HepG2 (cell line): ENCODE measurements at regions not wholly inside any gene's neighbourhood (a gene's known extent, or its start where the extent isn't known, plus 50 kb on each side); places are given as distances from the start of the nearest gene placed in this dataset.

Source experiments
- ATAC-seq: fragments of 200-7000 bp; cut with Tn5 transposase; 3 replicates; pipeline ENCODE4 v1.9.1; 2020; ENCODE audit warnings: mild to moderate bottlenecking, moderate library complexity
- BruUV-seq: library from RNA; stranded (reverse); fragments of 400-500 nt; replicated peaks from 2 replicates; lab custom pipeline; 2021; lab: Mats Ljungman, UMichigan
- CTCF ChIA-PET: fragments of 300-600 bp; formaldehyde crosslinking; extraction: SDS; loops from one replicate; lab custom pipeline; 2021; ENCODE audit warnings: low total read pairs, inconsistent platforms, low intra/inter-chr PET ratio; lab: Yijun Ruan, JAX
- POLR2A ChIA-PET: fragments of 350-600 bp; sonication (Branson Sonifier 250); formaldehyde crosslinking; loops from one replicate; lab custom pipeline; 2020; ENCODE audit warnings: antibody characterized with exemption, inconsistent platforms; lab: Yijun Ruan, JAX
- DNase-seq: peaks from one replicate; pipeline ENCODE4 v3.0.0-alpha.2; 2015; ENCODE audit warnings: low spot score
- FAIRE-seq: peaks from 3 replicates; lab custom pipeline; 2011; peaks lifted over from hg19 to GRCh38; lab: Jason Lieb, UNC
- H2AFZ ChIP-seq: one replicate; pipeline ENCODE4 v1.6.1; 2011; ENCODE audit warnings: low read length, inconsistent platforms
- H3K27ac ChIP-seq: fragments of 300-600 bp; 3 replicates; pipeline ENCODE4 v1.8.0; 2011; ENCODE audit warnings: mixed run types, mild to moderate bottlenecking, mixed read lengths, low read length, inconsistent platforms; ENCODE audit not compliant: insufficient read depth; ENCODE audit errors: extremely low read length
- H3K27me3 ChIP-seq, 2 experiments: fragments of 200-600 bp in 1 of 2; 2 replicates in 1 of 2; 3 replicates in 1 of 2; pipeline versions ENCODE4 v1.6.0 to v1.8.0; 2011; ENCODE audit warnings: low read length in 2 of 2, mild to moderate bottlenecking in 2 of 2, moderate library complexity in 2 of 2, inconsistent platforms in 1 of 2; ENCODE audit not compliant: insufficient read depth in 2 of 2, control insufficient read depth in 1 of 2
- H3K36me3 ChIP-seq, 2 experiments: fragments of 200-600 bp in 1 of 2; replicated peaks in 1 of 2; 2 replicates in 1 of 2; 3 replicates in 1 of 2; pipeline versions ENCODE4 v1.5.1 to v1.8.0; 2011; ENCODE audit warnings: low read length in 2 of 2, inconsistent platforms in 1 of 2; ENCODE audit not compliant: insufficient read depth in 2 of 2, control insufficient read depth in 1 of 2
- H3K4me1 ChIP-seq: 2 replicates; pipeline ENCODE4 v1.5.1; 2012; ENCODE audit warnings: low read length, inconsistent platforms; ENCODE audit not compliant: insufficient read depth
- H3K4me2 ChIP-seq: 2 replicates; pipeline ENCODE4 v1.6.0; 2011; ENCODE audit warnings: low read depth, low read length, inconsistent platforms
- H3K4me3 ChIP-seq, 3 experiments: fragments of 200-600 bp in 1 of 3; sonication (generic), shearing (Covaris generic) in 1 of 3; replicated peaks in 1 of 3; 2 replicates each; pipeline ENCODE4 v1.5.1; 2011 to 2016; ENCODE audit warnings: low read length in 3 of 3, inconsistent platforms in 2 of 3, low read depth in 2 of 3, mild to moderate bottlenecking in 2 of 3, control low read depth in 1 of 3, mixed read lengths in 1 of 3; ENCODE audit not compliant: insufficient read depth in 1 of 3
- H3K79me2 ChIP-seq: one replicate; pipeline ENCODE4 v1.6.1; 2011; ENCODE audit warnings: low read length, inconsistent platforms; ENCODE audit not compliant: insufficient read depth
- H3K9ac ChIP-seq: 2 replicates; pipeline ENCODE4 v1.6.0; 2011; ENCODE audit warnings: mild to moderate bottlenecking, low read depth, low read length, inconsistent platforms; ENCODE audit not compliant: insufficient read depth
- H3K9me3 ChIP-seq: 2 replicates; pipeline ENCODE4 v1.5.1; 2012; ENCODE audit warnings: mild to moderate bottlenecking, low read length
- H4K20me1 ChIP-seq: 2 replicates; pipeline ENCODE4 v1.6.0; 2011; ENCODE audit warnings: inconsistent platforms, mild to moderate bottlenecking, low read length, moderate library complexity; ENCODE audit not compliant: insufficient read depth
- MIXL1 ChIP-seq: IDR thresholded peaks from 2 replicates; pipeline ENCODE4 v1.6.1; 2016
- ZNF317 ChIP-seq: sonication (generic); formaldehyde crosslinking; IDR thresholded peaks from 2 replicates; pipeline ENCODE4 v1.5.0; 2020; ENCODE audit warnings: mild to moderate bottlenecking, missing genetic modification reagents
- ZNF646 ChIP-seq: sonication (generic); formaldehyde crosslinking; IDR thresholded peaks from 2 replicates; pipeline ENCODE4 v1.9.0; 2021; ENCODE audit warnings: mild to moderate bottlenecking, missing genetic modification reagents
- in situ Hi-C: cut with HindIII; loops from 2 replicates; pipeline ENCODE4 v1.10.0; 2017; ENCODE audit warnings: low pct_unique_long_range_greater_than_20kb; ENCODE audit not compliant: extremely low pct_ligation_motif_present
- intact Hi-C: fragments of 100-400 bp; cut with micrococcal nuclease; formaldehyde crosslinking; loops from one replicate; pipeline ENCODE4 v1.10.0; 2022; ENCODE audit not compliant: unreplicated experiment

- DNase-seq (no peak), FAIRE-seq (no peak), ATAC-seq (no peak)
- no peaks in the 10 kb centered on the region for H3K4me1 ChIP-seq
- intact Hi-C loops (no loop called here), in situ Hi-C loops (no loop called here)
- no peak overlapping the region for H3K9ac ChIP-seq
- H3K36me3 ChIP-seq = no peaks in the 10 kb centered on the region
- no peak overlapping the region for H3K4me2 ChIP-seq
- no peak overlapping the region for H2AFZ ChIP-seq
- ChIA-PET CTCF (no interaction called here), POLR2A (no interaction called here)
- peaks cover 6 to 16% of the 10 kb centered on the region in 2 experiments; a peak in 4 of 5 replicates for H3K27me3 ChIP-seq
- H3K4me3 ChIP-seq = no peak overlapping the region
- TF ChIP-seq MIXL1 (CRISPR knock-in tag) (no peak), ZNF646 (no peak), ZNF317 (CRISPR knock-in tag) (peak; percentile 99)
- no peak overlapping the region for H3K27ac ChIP-seq
- no peaks in the 10 kb centered on the region for H3K79me2 ChIP-seq
- no TSS peak for BruUV-seq
- H4K20me1 ChIP-seq = no peaks in the 10 kb centered on the region
- H3K9me3 ChIP-seq = peaks cover 24% of the 10 kb centered on the region
These were observed 79.0 kb upstream of the NKX1-1 start for GRCh38 chr4:1485280-1485679.
